Endodermal cell (in vitro differentiated cells): ENCODE measurements at regions not wholly inside any gene's neighbourhood (a gene's known extent, or its start where the extent isn't known, plus 50 kb on each side); places are given as distances from the start of the nearest gene placed in this dataset.

Source experiments
- DNase-seq: peaks from one replicate; pipeline ENCODE4 v3.0.0-alpha.2; 2017
- H3K27ac ChIP-seq: 2 replicates; pipeline ENCODE4 v1.5.1; 2013; ENCODE audit warnings: mild to moderate bottlenecking, low read depth, low read length, moderate library complexity
- H3K27me3 ChIP-seq: 2 replicates; pipeline ENCODE4 v1.6.1; 2013; ENCODE audit warnings: mild to moderate bottlenecking, low read length, moderate library complexity; ENCODE audit not compliant: insufficient read depth, control insufficient read depth, poor library complexity, severe bottlenecking
- H3K36me3 ChIP-seq: 2 replicates; pipeline ENCODE4 v1.7.0; 2013; ENCODE audit warnings: mild to moderate bottlenecking, low read length, moderate library complexity; ENCODE audit not compliant: control insufficient read depth, insufficient read depth
- H3K4me1 ChIP-seq: one replicate; pipeline ENCODE4 v1.7.0; 2013; ENCODE audit warnings: low read length; ENCODE audit not compliant: control insufficient read depth, insufficient read depth
- H3K4me3 ChIP-seq: 2 replicates; pipeline ENCODE4 v1.5.1; 2013; ENCODE audit warnings: mild to moderate bottlenecking, low read length, moderate library complexity
- H3K9ac ChIP-seq: 2 replicates; pipeline ENCODE4 v1.6.1; 2013; ENCODE audit warnings: mild to moderate bottlenecking, low read length, moderate library complexity; ENCODE audit not compliant: poor library complexity, severe bottlenecking; ENCODE audit errors: extremely low read depth
- H3K9me3 ChIP-seq: 2 replicates; pipeline ENCODE4 v1.6.1; 2013; ENCODE audit warnings: mild to moderate bottlenecking, low read length, moderate library complexity; ENCODE audit not compliant: control insufficient read depth
- H3K27ac Mint-ChIP-seq: 2 replicates; pipeline ENCODE4 v1.8.0; 2020; ENCODE audit warnings: mixed read lengths
- H3K27me3 Mint-ChIP-seq: 2 replicates; pipeline ENCODE4 v1.8.0; 2021; ENCODE audit warnings: mild to moderate bottlenecking, mixed read lengths; ENCODE audit not compliant: insufficient read depth
- H3K36me3 Mint-ChIP-seq: 2 replicates; pipeline ENCODE4 v1.8.0; 2020; ENCODE audit warnings: low read depth, mixed read lengths
- H3K4me1 Mint-ChIP-seq: 2 replicates; pipeline ENCODE4 v1.8.0; 2020; ENCODE audit warnings: mixed read lengths
- H3K4me3 Mint-ChIP-seq: 2 replicates; pipeline ENCODE4 v1.8.0; 2020; ENCODE audit warnings: mild to moderate bottlenecking, moderate library complexity, mixed read lengths
- H3K9me3 Mint-ChIP-seq: 2 replicates; pipeline ENCODE4 v1.8.0; 2020; ENCODE audit warnings: mild to moderate bottlenecking, mixed read lengths
- WGBS, 2 experiments: methylation state at CpG; one replicate each; pipeline versions ENCODE4 v1.1.5 to v1.1.7; 2013; ENCODE audit warnings: missing lambda C conversion rate in 2 of 2, mixed read lengths in 1 of 2; ENCODE audit not compliant: insufficient coverage in 1 of 2, insufficient read length in 1 of 2; 5-methylcytosine and 5-hydroxymethylcytosine counted together
- TF ChIP-seq, protein P1 (sequence below): fragments of 200-600 bp; sonication (generic); conservative IDR thresholded peaks from 2 replicates; pipeline ENCODE4 v1.5.0; 2021; ENCODE audit warnings: antibody characterized with exemption, mild to moderate bottlenecking

DNA sequence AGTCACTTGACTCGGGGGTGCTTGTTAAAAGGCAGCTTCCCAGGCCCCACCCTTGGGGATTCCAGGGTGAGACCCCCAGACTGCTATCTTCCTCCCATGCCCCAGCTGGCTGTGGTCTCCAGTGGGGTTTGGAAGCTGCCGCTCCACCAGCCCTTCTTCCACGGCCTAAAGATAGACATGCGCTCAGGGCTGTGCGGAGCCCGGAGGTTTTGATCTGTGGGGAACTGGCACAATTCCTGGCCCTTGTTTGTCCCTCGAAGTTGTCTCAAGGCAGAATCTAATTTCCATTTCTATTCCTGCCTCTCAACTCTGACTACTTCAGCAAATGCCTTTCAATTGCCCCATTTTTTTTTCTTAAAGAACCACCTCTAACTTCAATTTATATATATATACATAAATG lies 120.7 kb upstream of the SRSF6 start:
- no peak overlapping the region for H3K4me3 ChIP-seq
- Mint-ChIP-seq H3K36me3 (peaks cover 2% of the 10 kb centered on the region), H3K27me3 (peaks cover 12% of the 10 kb centered on the region), H3K9me3 (peaks cover 69% of the 10 kb centered on the region), H3K4me3 (no peak overlapping the region), H3K27ac (no peak overlapping the region), H3K4me1 (no peaks in the 10 kb centered on the region)
- H3K27me3 ChIP-seq, result no peaks in the 10 kb centered on the region
- no peak overlapping the region for H3K9ac ChIP-seq
- TF ChIP-seq, protein P1, sequence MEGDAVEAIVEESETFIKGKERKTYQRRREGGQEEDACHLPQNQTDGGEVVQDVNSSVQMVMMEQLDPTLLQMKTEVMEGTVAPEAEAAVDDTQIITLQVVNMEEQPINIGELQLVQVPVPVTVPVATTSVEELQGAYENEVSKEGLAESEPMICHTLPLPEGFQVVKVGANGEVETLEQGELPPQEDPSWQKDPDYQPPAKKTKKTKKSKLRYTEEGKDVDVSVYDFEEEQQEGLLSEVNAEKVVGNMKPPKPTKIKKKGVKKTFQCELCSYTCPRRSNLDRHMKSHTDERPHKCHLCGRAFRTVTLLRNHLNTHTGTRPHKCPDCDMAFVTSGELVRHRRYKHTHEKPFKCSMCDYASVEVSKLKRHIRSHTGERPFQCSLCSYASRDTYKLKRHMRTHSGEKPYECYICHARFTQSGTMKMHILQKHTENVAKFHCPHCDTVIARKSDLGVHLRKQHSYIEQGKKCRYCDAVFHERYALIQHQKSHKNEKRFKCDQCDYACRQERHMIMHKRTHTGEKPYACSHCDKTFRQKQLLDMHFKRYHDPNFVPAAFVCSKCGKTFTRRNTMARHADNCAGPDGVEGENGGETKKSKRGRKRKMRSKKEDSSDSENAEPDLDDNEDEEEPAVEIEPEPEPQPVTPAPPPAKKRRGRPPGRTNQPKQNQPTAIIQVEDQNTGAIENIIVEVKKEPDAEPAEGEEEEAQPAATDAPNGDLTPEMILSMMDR, result no peak
- WGBS, 2 experiments, result 94 to 95% methylated on average over 6 to 7 of the region's 7 CpGs
- no peak for DNase-seq
- no peaks in the 10 kb centered on the region for H3K36me3 ChIP-seq
- no peak overlapping the region for H3K27ac ChIP-seq
- H3K9me3 ChIP-seq, result peaks cover 30% of the 10 kb centered on the region
- H3K4me1 ChIP-seq, result no peaks in the 10 kb centered on the region

DNA sequence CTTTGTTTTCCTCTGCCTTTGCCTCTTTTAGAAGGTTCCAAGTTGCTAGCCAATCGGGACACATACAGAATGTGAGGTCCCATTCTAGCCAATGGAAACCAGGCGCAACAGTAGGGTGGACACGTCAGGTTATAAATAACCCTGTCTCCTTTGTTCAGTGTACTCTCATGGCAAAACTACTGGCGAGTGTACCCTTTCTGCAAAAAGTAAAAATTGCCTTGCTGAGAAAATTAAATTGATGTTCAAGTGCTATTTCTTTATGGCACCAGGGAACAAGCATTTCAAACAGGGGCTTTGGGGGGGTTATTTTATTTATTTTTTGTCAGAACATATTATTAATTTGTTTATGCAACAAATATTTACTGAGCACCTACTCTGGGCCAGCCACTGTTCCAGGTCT lies 123.6 kb upstream of the SRSF6 start:
- H3K4me1 ChIP-seq, result no peaks in the 10 kb centered on the region
- H3K27ac ChIP-seq, result no peak overlapping the region
- H3K9me3 Mint-ChIP-seq, result peaks cover 55% of the 10 kb centered on the region
- H3K27me3 ChIP-seq, result no peaks in the 10 kb centered on the region
- peaks cover 4% of the 10 kb centered on the region for H3K4me1 Mint-ChIP-seq
- DNase-seq, result no peak
- 74 to 85% methylated on average over 3 to 4 of the region's 4 CpGs for WGBS, 2 experiments
- peaks cover 2% of the 10 kb centered on the region for H3K36me3 Mint-ChIP-seq
- TF ChIP-seq, protein P1, result no peak
- no peak overlapping the region for H3K4me3 ChIP-seq
- H3K9ac ChIP-seq, result no peak overlapping the region
- H3K27me3 Mint-ChIP-seq, result peaks cover 4% of the 10 kb centered on the region
- H3K36me3 ChIP-seq, result no peaks in the 10 kb centered on the region
- no peak overlapping the region for H3K27ac Mint-ChIP-seq
- peaks cover 22% of the 10 kb centered on the region for H3K9me3 ChIP-seq
- H3K4me3 Mint-ChIP-seq, result no peak overlapping the region

DNA sequence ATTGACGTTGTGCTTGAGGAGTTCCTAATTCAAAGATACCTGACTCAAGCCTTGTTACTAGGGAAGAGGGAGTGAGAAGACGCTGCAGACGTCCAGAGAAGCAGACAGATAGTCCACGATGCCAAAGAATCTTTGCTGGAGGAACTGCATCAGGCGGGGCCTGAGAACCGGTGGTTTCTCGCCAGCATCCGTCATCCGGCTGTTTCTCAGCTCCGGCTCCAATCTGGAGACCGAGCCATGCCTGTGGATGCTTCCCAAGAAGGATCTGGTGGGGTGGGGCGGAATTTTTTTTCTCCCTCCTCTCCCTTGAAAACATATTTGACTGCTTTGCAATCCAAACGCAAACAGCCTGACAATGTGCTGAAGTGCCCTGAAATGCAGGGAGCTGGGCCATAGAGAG lies 125.8 kb upstream of the SRSF6 start:
- 86 to 90% methylated on average over 6 to 13 of the region's 13 CpGs for WGBS, 2 experiments
- peaks cover 41% of the 10 kb centered on the region for H3K9me3 Mint-ChIP-seq
- H3K36me3 Mint-ChIP-seq, result peaks cover 2% of the 10 kb centered on the region
- H3K27me3 Mint-ChIP-seq, result peaks cover 4% of the 10 kb centered on the region
- Histone ChIP-seq H3K9me3 (peaks cover 21% of the 10 kb centered on the region), H3K27me3 (no peaks in the 10 kb centered on the region), H3K36me3 (no peaks in the 10 kb centered on the region), H3K9ac (no peak overlapping the region), H3K27ac (no peak overlapping the region), H3K4me3 (no peak overlapping the region), H3K4me1 (no peaks in the 10 kb centered on the region)
- no peak overlapping the region for H3K4me3 Mint-ChIP-seq
- H3K4me1 Mint-ChIP-seq, result peaks cover 4% of the 10 kb centered on the region
- DNase-seq, result no peak
- TF ChIP-seq, protein P1, result no peak
- H3K27ac Mint-ChIP-seq, result no peak overlapping the region
